OCI-LY7 (cell line): ENCODE measurements at regions not wholly inside any gene's neighbourhood (a gene's known extent, or its start where the extent isn't known, plus 50 kb on each side); places are given as distances from the start of the nearest gene placed in this dataset.

Experiments used
- BruUV-seq: library from RNA; stranded (reverse); fragments of 400-500 nt; replicated peaks from 2 replicates; lab custom pipeline; 2021; lab: Mats Ljungman, UMichigan
- CTCF ChIA-PET: fragments of 300-600 bp; sonication (Branson Sonifier 250); formaldehyde crosslinking; loops from one replicate; lab custom pipeline; 2022; ENCODE audit warnings: antibody characterized with exemption; ENCODE audit not compliant: unreplicated experiment; lab: Charles Lee
- POLR2A ChIA-PET: fragments of 300-600 bp; sonication (Branson Sonifier 250); formaldehyde crosslinking; loops from one replicate; lab custom pipeline; 2022; ENCODE audit warnings: antibody characterized with exemption; lab: Charles Lee
- DNase-seq: peaks from one replicate; pipeline ENCODE4 v3.0.0-alpha.2; 2015; ENCODE audit warnings: low spot score
- H2AFZ ChIP-seq: fragments of 200-600 bp; sonication (generic), shearing (Covaris generic); 2 replicates; pipeline ENCODE4 v1.6.1; 2014; ENCODE audit warnings: mild to moderate bottlenecking, antibody characterized with exemption, low read length, moderate library complexity
- H3K27ac ChIP-seq: fragments of 200-600 bp; sonication (generic); 2 replicates; pipeline ENCODE4 v1.5.1; 2014; ENCODE audit warnings: mixed run types, low read depth, mild to moderate bottlenecking, moderate library complexity, low read length, inconsistent platforms; ENCODE audit not compliant: poor library complexity, severe bottlenecking
- H3K36me3 ChIP-seq: fragments of 200-600 bp; sonication (generic); 2 replicates; pipeline ENCODE4 v1.6.1; 2014; ENCODE audit warnings: mild to moderate bottlenecking, antibody characterized with exemption, low read length, moderate library complexity, mixed read lengths; ENCODE audit not compliant: insufficient read depth
- H3K4me1 ChIP-seq: fragments of 200-600 bp; sonication (generic); 2 replicates; pipeline ENCODE4 v1.5.1; 2014; ENCODE audit warnings: mild to moderate bottlenecking, low read length; ENCODE audit not compliant: insufficient read depth, poor library complexity, severe bottlenecking
- H3K4me2 ChIP-seq: fragments of 200-600 bp; sonication (generic); 2 replicates; pipeline ENCODE4 v1.6.1; 2014; ENCODE audit warnings: mild to moderate bottlenecking, low read length
- H3K4me3 ChIP-seq: fragments of 200-600 bp; sonication (generic); 2 replicates; pipeline ENCODE4 v1.5.1; 2014; ENCODE audit warnings: mild to moderate bottlenecking, low read depth, low read length; ENCODE audit not compliant: poor library complexity, severe bottlenecking
- H3K79me2 ChIP-seq: fragments of 200-600 bp; sonication (generic); 2 replicates; pipeline ENCODE4 v1.6.1; 2016; ENCODE audit warnings: low read depth, mild to moderate bottlenecking, low read length, moderate library complexity, mixed read lengths; ENCODE audit not compliant: insufficient read depth
- H3K9me2 ChIP-seq: fragments of 200-600 bp; sonication (generic); 2 replicates; pipeline ENCODE4 v1.6.1; 2016; ENCODE audit warnings: mild to moderate bottlenecking, low read length, mixed read lengths; ENCODE audit not compliant: insufficient read depth
- H3K9me3 ChIP-seq: fragments of 200-600 bp; sonication (generic); 2 replicates; pipeline ENCODE4 v1.6.1; 2014; ENCODE audit warnings: mild to moderate bottlenecking, mixed run types, low read length, mixed read lengths
- H4K20me1 ChIP-seq: fragments of 200-600 bp; sonication (generic); 2 replicates; pipeline ENCODE4 v1.6.1; 2014; ENCODE audit warnings: mild to moderate bottlenecking, antibody characterized with exemption, low read length, moderate library complexity, mixed read lengths; ENCODE audit not compliant: insufficient read depth
- CTCF ChIP-seq: fragments of 200-600 bp; sonication (generic); conservative IDR thresholded peaks from 2 replicates; pipeline ENCODE4 v1.5.1; 2014; ENCODE audit warnings: mild to moderate bottlenecking, antibody characterized with exemption, low read length, moderate library complexity, mixed read lengths
- EZH2phosphoT487 ChIP-seq: fragments of 200-600 bp; sonication (generic); IDR thresholded peaks from 2 replicates; pipeline ENCODE4 v1.6.1; 2018; ENCODE audit warnings: low read depth, borderline replicate concordance, mild to moderate bottlenecking, mixed run types, antibody characterized with exemption, low read length, moderate library complexity, mixed read lengths
- intact Hi-C: fragments of 100-400 bp; cut with micrococcal nuclease; formaldehyde crosslinking; loops from one replicate; pipeline ENCODE4 v1.10.0; 2022; ENCODE audit not compliant: unreplicated experiment

- CTCF ChIA-PET: no interaction called here
These were observed 485.9 kb downstream of the NSUN3 start for GRCh38 chr3:94548581-94549316.

DNA sequence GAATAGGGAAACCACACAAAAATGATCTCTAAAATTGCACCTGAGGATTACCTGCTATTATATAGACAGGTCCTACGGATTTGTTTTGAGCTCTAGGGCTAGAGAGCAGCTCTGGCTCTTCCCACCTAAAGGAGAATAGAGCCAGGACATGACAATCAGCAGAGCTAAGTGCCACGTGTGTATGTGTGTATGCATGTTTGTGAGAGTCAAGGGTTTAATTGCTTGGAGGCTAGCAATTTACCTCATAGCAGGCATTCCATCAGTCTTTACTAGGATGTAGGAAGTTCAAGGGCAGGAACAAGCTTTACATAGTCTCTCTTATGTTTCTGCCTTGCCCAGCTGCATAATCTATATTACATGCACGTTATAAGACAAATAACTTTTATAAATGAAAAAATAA, 498.2 kb downstream of the NSUN3 start:
- CTCF ChIA-PET: no interaction called here
- Histone ChIP-seq H3K9me3 (no peaks in the 10 kb centered on the region), H3K9me2 (no peaks in the 10 kb centered on the region), H3K4me2 (no peak overlapping the region), H3K27ac (no peak overlapping the region), H3K4me1 (no peaks in the 10 kb centered on the region), H3K36me3 (no peaks in the 10 kb centered on the region), H3K79me2 (no peaks in the 10 kb centered on the region), H3K4me3 (no peak overlapping the region), H4K20me1 (no peaks in the 10 kb centered on the region), H2AFZ (no peak overlapping the region)
- intact Hi-C loops: no loop called here
- no peak for DNase-seq
- POLR2A ChIA-PET: no interaction called here
- no TSS peak for BruUV-seq
- TF ChIP-seq CTCF (no peak), EZH2phosphoT487 (no peak)

More at GRCh38 chr3:94548581-94549316, 485.9 kb downstream of the NSUN3 start:
- POLR2A ChIA-PET: no interaction called here
- Histone ChIP-seq H3K9me3 (no peaks in the 10 kb centered on the region), H3K9me2 (no peaks in the 10 kb centered on the region), H3K79me2 (no peaks in the 10 kb centered on the region), H3K4me3 (no peak overlapping the region), H4K20me1 (no peaks in the 10 kb centered on the region), H2AFZ (no peak overlapping the region), H3K27ac (no peak overlapping the region), H3K4me1 (no peaks in the 10 kb centered on the region), H3K36me3 (no peaks in the 10 kb centered on the region), H3K4me2 (no peak overlapping the region)
- no TSS peak for BruUV-seq
- TF ChIP-seq CTCF: no peak
- no peak for TF ChIP-seq EZH2phosphoT487
- intact Hi-C loops: no loop called here
- DNase-seq: no peak

GRCh38 chr3:94564247-94564646, 501.4 kb downstream of the NSUN3 start:
- Histone ChIP-seq H3K9me3 (no peaks in the 10 kb centered on the region), H3K79me2 (no peaks in the 10 kb centered on the region), H3K9me2 (no peaks in the 10 kb centered on the region), H3K27ac (no peak overlapping the region), H4K20me1 (no peaks in the 10 kb centered on the region), H3K4me2 (no peak overlapping the region), H2AFZ (no peak overlapping the region), H3K36me3 (no peaks in the 10 kb centered on the region), H3K4me3 (no peak overlapping the region), H3K4me1 (no peaks in the 10 kb centered on the region)
- TF ChIP-seq CTCF (no peak), EZH2phosphoT487 (no peak)
- CTCF ChIA-PET: no interaction called here
- no peak for DNase-seq
- intact Hi-C loops: no loop called here
- POLR2A ChIA-PET: no interaction called here
- no TSS peak for BruUV-seq
